ENCODE measurements at regions not wholly inside any gene's neighbourhood (a gene's known extent, or its start where the extent isn't known, plus 50 kb on each side); places are given as distances from the start of the nearest gene placed in this dataset.

DNA sequence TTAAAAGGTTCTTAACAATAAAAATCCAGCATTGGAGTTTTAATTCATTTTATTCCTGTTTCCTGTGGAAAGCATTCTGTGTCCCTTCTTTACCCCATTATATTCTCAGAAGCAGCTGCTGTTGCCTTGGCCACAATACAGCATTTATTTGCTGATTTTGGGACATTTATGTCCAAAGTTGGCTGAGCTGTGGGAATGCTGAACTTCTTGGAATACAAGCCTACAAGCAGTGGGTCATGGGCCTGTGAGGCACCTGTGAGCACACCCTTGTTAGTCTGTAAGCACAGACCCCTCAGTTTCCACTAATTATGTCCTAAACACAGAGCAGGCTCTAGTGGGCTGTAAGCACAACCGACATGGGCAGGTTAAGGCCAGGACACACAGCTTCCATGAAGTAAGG is 122.2 kb upstream of the IGF1 start:
- no peak for DNase-seq (ENCODE audit: low spot score in 2 of 2, unreplicated experiment in 2 of 2)
- Mint-ChIP-seq H3K4me3 (no peak overlapping the region), H3K27me3 (ENCODE audit: low read depth) (no peaks in the 10 kb centered on the region), H3K36me3 (no peaks in the 10 kb centered on the region), H3K27ac (no peak overlapping the region), H3K9me3 (peaks cover 21% of the 10 kb centered on the region), H3K4me1 (no peaks in the 10 kb centered on the region)
- TF ChIP-seq, protein P1, sequence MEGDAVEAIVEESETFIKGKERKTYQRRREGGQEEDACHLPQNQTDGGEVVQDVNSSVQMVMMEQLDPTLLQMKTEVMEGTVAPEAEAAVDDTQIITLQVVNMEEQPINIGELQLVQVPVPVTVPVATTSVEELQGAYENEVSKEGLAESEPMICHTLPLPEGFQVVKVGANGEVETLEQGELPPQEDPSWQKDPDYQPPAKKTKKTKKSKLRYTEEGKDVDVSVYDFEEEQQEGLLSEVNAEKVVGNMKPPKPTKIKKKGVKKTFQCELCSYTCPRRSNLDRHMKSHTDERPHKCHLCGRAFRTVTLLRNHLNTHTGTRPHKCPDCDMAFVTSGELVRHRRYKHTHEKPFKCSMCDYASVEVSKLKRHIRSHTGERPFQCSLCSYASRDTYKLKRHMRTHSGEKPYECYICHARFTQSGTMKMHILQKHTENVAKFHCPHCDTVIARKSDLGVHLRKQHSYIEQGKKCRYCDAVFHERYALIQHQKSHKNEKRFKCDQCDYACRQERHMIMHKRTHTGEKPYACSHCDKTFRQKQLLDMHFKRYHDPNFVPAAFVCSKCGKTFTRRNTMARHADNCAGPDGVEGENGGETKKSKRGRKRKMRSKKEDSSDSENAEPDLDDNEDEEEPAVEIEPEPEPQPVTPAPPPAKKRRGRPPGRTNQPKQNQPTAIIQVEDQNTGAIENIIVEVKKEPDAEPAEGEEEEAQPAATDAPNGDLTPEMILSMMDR (IDR thresholded peaks at IDR 0.05; ENCODE audit: unreplicated experiment): no peak

DNA sequence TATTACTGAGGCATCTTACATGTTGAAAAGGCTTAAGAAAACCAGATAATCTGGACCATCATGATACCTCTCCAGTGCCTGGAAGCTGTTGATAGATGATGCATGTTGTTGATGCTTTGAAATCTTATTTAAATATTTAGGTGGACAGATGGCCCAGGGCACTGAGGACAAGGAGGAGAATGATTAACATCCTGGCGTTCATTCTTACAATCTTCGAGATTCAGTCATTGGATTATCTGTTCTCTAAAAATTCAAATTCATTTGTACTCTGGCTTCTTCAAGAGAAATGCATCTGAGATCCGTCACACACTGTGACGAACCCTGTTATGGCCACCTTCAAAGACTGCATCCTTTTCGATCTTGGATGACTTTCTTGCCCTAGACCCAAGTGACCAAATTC is 121.3 kb upstream of the IGF1 start:
- Mint-ChIP-seq H3K27ac (no peak overlapping the region), H3K36me3 (no peaks in the 10 kb centered on the region), H3K9me3 (peaks cover 13% of the 10 kb centered on the region), H3K4me3 (no peak overlapping the region), H3K4me1 (no peaks in the 10 kb centered on the region), H3K27me3 (ENCODE audit: low read depth) (no peaks in the 10 kb centered on the region)
- DNase-seq (ENCODE audit: low spot score in 2 of 2, unreplicated experiment in 2 of 2): no peak
- TF ChIP-seq, protein P1 (IDR thresholded peaks at IDR 0.05; ENCODE audit: unreplicated experiment): no peak

DNA sequence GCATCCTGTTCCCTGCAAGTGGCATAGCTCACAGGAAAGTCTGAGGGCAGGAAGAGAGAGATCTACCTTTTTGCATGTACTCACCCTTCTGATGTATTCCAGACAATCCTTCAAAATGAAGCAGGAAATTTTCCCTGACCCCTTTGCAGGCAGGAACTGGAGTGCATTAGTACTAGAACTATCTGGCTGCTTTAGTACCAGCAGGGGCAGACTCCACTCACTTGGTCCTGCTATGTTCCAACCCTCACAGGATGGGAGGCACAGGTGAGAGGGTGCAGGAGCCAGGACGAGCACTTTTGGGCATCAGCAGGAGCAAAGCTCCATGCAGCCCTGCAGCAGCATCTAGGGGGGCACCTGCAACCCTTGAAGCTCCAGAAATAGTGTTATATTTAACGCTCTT is 116.3 kb upstream of the IGF1 start:
- Mint-ChIP-seq H3K4me1 (no peaks in the 10 kb centered on the region), H3K27ac (no peak overlapping the region), H3K36me3 (no peaks in the 10 kb centered on the region), H3K27me3 (ENCODE audit: low read depth) (no peaks in the 10 kb centered on the region), H3K4me3 (no peak overlapping the region), H3K9me3 (no peaks in the 10 kb centered on the region)
- TF ChIP-seq, protein P1 (IDR thresholded peaks at IDR 0.05; ENCODE audit: unreplicated experiment): no peak
- no peak for DNase-seq (ENCODE audit: low spot score in 2 of 2, unreplicated experiment in 2 of 2)

DNA sequence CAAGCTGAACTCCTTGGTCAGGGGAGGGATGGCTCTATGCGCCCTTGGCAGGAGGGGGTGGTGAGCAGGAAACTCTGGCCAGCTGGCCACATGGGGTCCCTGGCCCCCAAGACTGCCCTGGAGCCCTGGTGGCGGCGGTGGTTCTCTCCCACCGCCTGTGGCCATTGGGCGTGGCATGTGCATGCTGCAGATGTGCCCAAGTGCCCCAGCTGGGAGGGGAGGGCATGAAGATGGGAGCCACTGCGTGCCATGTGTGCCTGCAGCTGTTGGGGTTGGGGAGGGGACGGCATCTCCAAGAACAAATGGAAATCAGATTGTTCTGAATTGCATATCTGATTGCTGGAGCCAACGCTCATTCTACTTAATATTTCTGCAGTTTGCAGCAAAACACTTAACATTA is 115.7 kb upstream of the IGF1 start:
- H3K27ac Mint-ChIP-seq: no peak overlapping the region
- H3K27me3 Mint-ChIP-seq (ENCODE audit: low read depth): no peaks in the 10 kb centered on the region
- no peaks in the 10 kb centered on the region for H3K36me3 Mint-ChIP-seq
- H3K4me1 Mint-ChIP-seq: no peaks in the 10 kb centered on the region
- H3K4me3 Mint-ChIP-seq: no peak overlapping the region
- DNase-seq (ENCODE audit: low spot score in 2 of 2, unreplicated experiment in 2 of 2): no peak
- no peaks in the 10 kb centered on the region for H3K9me3 Mint-ChIP-seq
- TF ChIP-seq, protein P1 (IDR thresholded peaks at IDR 0.05; ENCODE audit: unreplicated experiment): no peak

DNA sequence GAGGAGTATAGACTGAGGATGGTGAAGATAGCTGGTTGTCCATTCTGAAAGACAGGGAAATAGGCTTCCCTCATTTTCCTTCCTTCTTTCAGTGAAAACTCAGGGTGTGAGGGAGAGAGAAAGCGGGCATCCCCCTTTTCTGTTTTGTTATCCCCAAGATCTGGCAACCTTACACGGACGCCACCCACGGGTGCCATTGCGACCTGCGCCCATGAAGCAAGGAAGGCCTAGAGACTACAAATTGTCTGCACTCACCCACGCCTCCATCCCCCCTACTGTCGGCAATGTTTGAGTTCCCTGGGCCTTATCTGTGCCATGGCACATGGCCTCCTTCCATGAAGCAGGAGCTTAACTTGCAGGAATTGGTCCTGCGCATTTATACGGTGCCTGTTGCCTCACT is 115.0 kb upstream of the IGF1 start:
- Mint-ChIP-seq H3K27me3 (ENCODE audit: low read depth) (no peaks in the 10 kb centered on the region), H3K27ac (no peak overlapping the region), H3K9me3 (no peaks in the 10 kb centered on the region), H3K4me3 (no peak overlapping the region), H3K36me3 (no peaks in the 10 kb centered on the region), H3K4me1 (peaks cover 3% of the 10 kb centered on the region)
- DNase-seq (ENCODE audit: low spot score in 2 of 2, unreplicated experiment in 2 of 2): no peak
- TF ChIP-seq, protein P1 (IDR thresholded peaks at IDR 0.05; ENCODE audit: unreplicated experiment): no peak

DNA sequence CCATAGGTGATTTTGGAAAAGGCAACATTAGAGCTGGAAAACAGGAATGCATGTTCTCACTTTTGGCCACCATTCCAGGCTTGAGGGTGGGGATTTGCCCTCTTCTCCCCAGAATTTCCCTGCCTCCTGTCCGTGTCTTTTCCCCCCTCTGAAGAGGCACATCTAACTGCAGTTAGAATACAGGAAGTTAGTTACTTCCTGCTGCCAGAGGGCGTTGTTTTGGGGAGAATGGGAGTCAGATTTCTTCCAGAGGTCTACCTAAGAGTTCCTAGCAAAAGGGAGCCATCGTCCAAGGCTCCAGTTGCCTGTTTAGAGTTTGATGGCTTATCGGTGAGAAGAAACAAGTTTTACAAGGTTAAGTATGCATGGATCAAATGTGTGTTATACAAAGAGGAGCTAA is 112.8 kb upstream of the IGF1 start:
- TF ChIP-seq, protein P1 (IDR thresholded peaks at IDR 0.05; ENCODE audit: unreplicated experiment): no peak
- Mint-ChIP-seq H3K36me3 (no peaks in the 10 kb centered on the region), H3K9me3 (no peaks in the 10 kb centered on the region), H3K27ac (no peak overlapping the region), H3K27me3 (ENCODE audit: low read depth) (no peaks in the 10 kb centered on the region), H3K4me3 (no peak overlapping the region), H3K4me1 (peaks cover 3% of the 10 kb centered on the region)
- no peak for DNase-seq (ENCODE audit: low spot score in 2 of 2, unreplicated experiment in 2 of 2)

Data from mesothelial cell of epicardium (in vitro differentiated cells).